NCI-H2227 treated with DMSO at 0.1 percent for 48 hours (cell line): ENCODE measurements at regions not wholly inside any gene's neighbourhood (a gene's known extent, or its start where the extent isn't known, plus 50 kb on each side); places are given as distances from the start of the nearest gene placed in this dataset.

ENCODE experiments used
- DNase-seq: peaks from one replicate; lab custom pipeline; 2025; lab: John Stamatoyannopoulos, UW

- no peak for DNase-seq
Measured at GRCh38 chr17:6940186-6940649, 55.6 kb upstream of the ALOX12 start.

DNA sequence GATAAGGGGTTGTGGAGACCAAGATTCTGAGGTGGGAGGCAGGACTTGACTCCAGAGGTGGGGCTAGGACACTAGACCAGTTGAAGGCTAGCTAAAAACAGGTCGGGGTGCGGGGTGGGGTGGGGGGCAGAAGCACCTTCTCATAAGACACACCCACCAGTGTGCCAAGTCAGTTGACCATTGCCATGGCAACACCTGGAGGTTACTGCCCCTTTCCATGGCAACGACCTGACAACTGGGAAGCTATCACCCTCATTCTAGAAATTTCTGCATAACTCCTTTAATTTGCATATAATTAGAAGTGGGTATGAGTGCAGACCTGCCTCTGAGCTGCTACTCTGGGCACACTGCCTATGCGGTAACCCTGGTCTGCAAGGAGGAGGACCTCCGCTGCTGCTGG is 53.9 kb upstream of the ALOX12 start:
- no peak for DNase-seq

GRCh38 chr17:6943406-6943805 is 52.4 kb upstream of the ALOX12 start:
- DNase-seq, result no peak
